GM12891 (cell line): ENCODE measurements at regions not wholly inside any gene's neighbourhood (a gene's known extent, or its start where the extent isn't known, plus 50 kb on each side); places are given as distances from the start of the nearest gene placed in this dataset.
"Not testable (repeated sequence)": the region's sequence is repeated elsewhere in the genome, so short reads cannot be mapped to it uniquely, and the experiment has no call there.

ENCODE experiments used
- DNase-seq: peaks from one replicate; pipeline ENCODE4 v3.0.0; 2011; ENCODE audit warnings: low spot score; ENCODE audit not compliant: insufficient read length
- FAIRE-seq: peaks from 2 replicates; lab custom pipeline; 2011; peaks lifted over from hg19 to GRCh38; lab: Jason Lieb, UNC
- PAX5 ChIP-seq: IDR thresholded peaks from 2 replicates; pipeline ENCODE4 v1.6.1; 2011; ENCODE audit warnings: low read length, moderate library complexity, mild to moderate bottlenecking; ENCODE audit not compliant: insufficient read depth, severe bottlenecking
- POLR2A ChIP-seq: IDR thresholded peaks from 2 replicates; pipeline ENCODE4 v1.6.1; 2011; ENCODE audit warnings: low read depth, low read length, control low read depth
- POLR2AphosphoS5 ChIP-seq: IDR thresholded peaks from 2 replicates; pipeline ENCODE4 v1.6.1; 2011; ENCODE audit warnings: low read depth, low read length, control low read depth
- POU2F2 ChIP-seq: IDR thresholded peaks from 2 replicates; pipeline ENCODE4 v1.6.1; 2011; ENCODE audit warnings: low read depth, mild to moderate bottlenecking, control low read depth, low read length, moderate library complexity
- SPI1 ChIP-seq: IDR thresholded peaks from 2 replicates; pipeline ENCODE4 v1.6.1; 2011; ENCODE audit warnings: low read depth, low read length, control low read depth
- TAF1 ChIP-seq: IDR thresholded peaks from 2 replicates; pipeline ENCODE4 v1.6.1; 2011; ENCODE audit warnings: low read depth, low read length, control low read depth

- DNase-seq (no peak), FAIRE-seq (no peak)
- TF ChIP-seq SPI1 (no peak), POU2F2 (no peak), PAX5 (no peak), POLR2A (no peak), POLR2AphosphoS5 (no peak)
Observed at GRCh38 chr2:65913813-65914212, 481.4 kb upstream of the SPRED2 start.

GRCh38 chr2:65901756-65902155 is 469.4 kb upstream of the SPRED2 start:
- DNase-seq (no peak), FAIRE-seq (no peak)
- TF ChIP-seq POLR2A: no peak
- no peak for TF ChIP-seq SPI1
- TF ChIP-seq TAF1: no peak
- no peak for TF ChIP-seq POU2F2
- no peak for TF ChIP-seq PAX5
- no peak for TF ChIP-seq POLR2AphosphoS5

- no peak for DNase-seq
- TF ChIP-seq PAX5 (no peak), POLR2A (no peak), POLR2AphosphoS5 (no peak), SPI1 (no peak), POU2F2 (no peak), TAF1 (no peak)
- FAIRE-seq: no peak
Observed at GRCh38 chr2:65896446-65896845, 464.0 kb upstream of the SPRED2 start.

GRCh38 chr2:65890131-65890530 is 457.7 kb upstream of the SPRED2 start:
- not testable (repeated sequence) for FAIRE-seq, DNase-seq

- DNase-seq: no peak
- no peak for FAIRE-seq
Observed at GRCh38 chr2:65885266-65885665, 452.9 kb upstream of the SPRED2 start.

GRCh38 chr2:65881592-65881991 is 449.2 kb upstream of the SPRED2 start:
- DNase-seq (no peak), FAIRE-seq (no peak)
- no peak for TF ChIP-seq POU2F2
- TF ChIP-seq SPI1: no peak
- no peak for TF ChIP-seq POLR2A
- TF ChIP-seq PAX5: no peak
- TF ChIP-seq POLR2AphosphoS5: no peak
- no peak for TF ChIP-seq TAF1

More at GRCh38 chr2:65885266-65885665, 452.9 kb upstream of the SPRED2 start:
- TF ChIP-seq POLR2A (no peak), POLR2AphosphoS5 (no peak)

- FAIRE-seq: no peak
- no peak for TF ChIP-seq POU2F2
- TF ChIP-seq POLR2AphosphoS5: no peak
- no peak for TF ChIP-seq SPI1
- no peak for TF ChIP-seq PAX5
- TF ChIP-seq TAF1: no peak
- no peak for TF ChIP-seq POLR2A
- no peak for DNase-seq
Observed at GRCh38 chr2:65880436-65880835, 448.0 kb upstream of the SPRED2 start.

GRCh38 chr2:65878011-65878340 is 445.6 kb upstream of the SPRED2 start:
- TF ChIP-seq SPI1: no peak
- no peak for TF ChIP-seq TAF1
- DNase-seq (no peak), FAIRE-seq (no peak)

- no peak for FAIRE-seq
- TF ChIP-seq POLR2AphosphoS5: no peak
- TF ChIP-seq SPI1: no peak
- TF ChIP-seq POLR2A: no peak
- TF ChIP-seq POU2F2: no peak
- TF ChIP-seq TAF1: no peak
- no peak for TF ChIP-seq PAX5
- no peak for DNase-seq
Observed at GRCh38 chr2:65877331-65878010, 445.1 kb upstream of the SPRED2 start.

- no peak for TF ChIP-seq SPI1
- no peak for TF ChIP-seq POLR2A
- TF ChIP-seq TAF1: no peak
- no peak for TF ChIP-seq POU2F2
- no peak for TF ChIP-seq PAX5
- no peak for TF ChIP-seq POLR2AphosphoS5
- no peak for FAIRE-seq
- DNase-seq: no peak
Observed at GRCh38 chr2:65876114-65876513, 443.7 kb upstream of the SPRED2 start.

GRCh38 chr2:65870826-65871225 is 438.4 kb upstream of the SPRED2 start:
- FAIRE-seq (no peak), DNase-seq (no peak)
- no peak for TF ChIP-seq TAF1

GRCh38 chr2:65869296-65869695 is 436.9 kb upstream of the SPRED2 start:
- no peak for FAIRE-seq
- TF ChIP-seq PAX5: no peak
- no peak for TF ChIP-seq POLR2A
- no peak for TF ChIP-seq SPI1
- TF ChIP-seq POU2F2: no peak
- TF ChIP-seq TAF1: no peak
- TF ChIP-seq POLR2AphosphoS5: no peak
- DNase-seq: no peak
